GM12864 (cell line): ENCODE measurements at regions not wholly inside any gene's neighbourhood (a gene's known extent, or its start where the extent isn't known, plus 50 kb on each side); places are given as distances from the start of the nearest gene placed in this dataset.

Experiments
- DNase-seq: peaks from one replicate; pipeline ENCODE4 v3.0.0-alpha.2; 2011; ENCODE audit warnings: low read depth
- H3K4me3 ChIP-seq: 2 replicates; pipeline ENCODE4 v1.5.1; 2011; ENCODE audit warnings: mild to moderate bottlenecking, low read depth, low read length, control low read depth
- CTCF ChIP-seq: IDR thresholded peaks from 2 replicates; pipeline ENCODE4 v1.5.1; 2011; ENCODE audit warnings: low read depth, mild to moderate bottlenecking, moderate library complexity, low read length, control low read depth, inconsistent platforms; ENCODE audit errors: missing control alignments

GRCh38 chr17:77476931-77477805, 336.4 kb downstream of the SEC14L1 start:
- no peak for DNase-seq
- H3K4me3 ChIP-seq, result no peak overlapping the region
- no peak for TF ChIP-seq CTCF

- no peak for DNase-seq
- no peak overlapping the region for H3K4me3 ChIP-seq
- TF ChIP-seq CTCF, result no peak
Observed at GRCh38 chr17:77478281-77478680, 337.5 kb downstream of the SEC14L1 start.

GRCh38 chr17:77478899-77479298, 338.1 kb downstream of the SEC14L1 start:
- no peak for DNase-seq
- TF ChIP-seq CTCF, result no peak
- no peak overlapping the region for H3K4me3 ChIP-seq

GRCh38 chr17:77479372-77480198, 338.8 kb downstream of the SEC14L1 start:
- no peak overlapping the region for H3K4me3 ChIP-seq
- no peak for DNase-seq
- TF ChIP-seq CTCF, result no peak

GRCh38 chr17:77480199-77480508, 339.4 kb downstream of the SEC14L1 start:
- no peak for TF ChIP-seq CTCF
- H3K4me3 ChIP-seq, result no peak overlapping the region
- DNase-seq, result no peak

GRCh38 chr17:77480509-77481215, 339.9 kb downstream of the SEC14L1 start:
- H3K4me3 ChIP-seq, result no peak overlapping the region
- TF ChIP-seq CTCF, result no peak
- no peak for DNase-seq
